ENCODE measurements at regions not wholly inside any gene's neighbourhood (a gene's known extent, or its start where the extent isn't known, plus 50 kb on each side); places are given as distances from the start of the nearest gene placed in this dataset.

DNA sequence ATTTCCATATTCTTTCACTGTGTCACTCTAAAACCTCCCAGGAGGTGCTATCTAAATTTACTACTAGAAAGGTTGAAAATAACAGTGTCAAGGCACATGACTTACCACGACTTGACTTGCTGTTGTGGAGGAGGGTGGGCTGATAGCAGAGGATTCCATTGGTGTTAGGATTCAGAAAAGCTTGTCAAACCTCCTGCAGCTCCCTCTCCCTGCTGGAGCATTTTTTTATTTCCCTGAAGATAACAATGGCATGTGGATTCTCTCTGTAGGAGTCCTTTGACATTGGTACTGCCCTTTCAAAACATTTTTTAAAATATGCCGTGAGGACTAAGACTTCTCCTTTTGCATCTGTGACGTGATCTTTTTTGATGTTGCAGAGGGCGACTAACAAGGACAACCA, 696.9 kb upstream of the GYPC start:
- no peak overlapping the region for H3K27ac ChIP-seq
- TF ChIP-seq, protein P1, sequence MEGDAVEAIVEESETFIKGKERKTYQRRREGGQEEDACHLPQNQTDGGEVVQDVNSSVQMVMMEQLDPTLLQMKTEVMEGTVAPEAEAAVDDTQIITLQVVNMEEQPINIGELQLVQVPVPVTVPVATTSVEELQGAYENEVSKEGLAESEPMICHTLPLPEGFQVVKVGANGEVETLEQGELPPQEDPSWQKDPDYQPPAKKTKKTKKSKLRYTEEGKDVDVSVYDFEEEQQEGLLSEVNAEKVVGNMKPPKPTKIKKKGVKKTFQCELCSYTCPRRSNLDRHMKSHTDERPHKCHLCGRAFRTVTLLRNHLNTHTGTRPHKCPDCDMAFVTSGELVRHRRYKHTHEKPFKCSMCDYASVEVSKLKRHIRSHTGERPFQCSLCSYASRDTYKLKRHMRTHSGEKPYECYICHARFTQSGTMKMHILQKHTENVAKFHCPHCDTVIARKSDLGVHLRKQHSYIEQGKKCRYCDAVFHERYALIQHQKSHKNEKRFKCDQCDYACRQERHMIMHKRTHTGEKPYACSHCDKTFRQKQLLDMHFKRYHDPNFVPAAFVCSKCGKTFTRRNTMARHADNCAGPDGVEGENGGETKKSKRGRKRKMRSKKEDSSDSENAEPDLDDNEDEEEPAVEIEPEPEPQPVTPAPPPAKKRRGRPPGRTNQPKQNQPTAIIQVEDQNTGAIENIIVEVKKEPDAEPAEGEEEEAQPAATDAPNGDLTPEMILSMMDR (conservative IDR thresholded peaks at IDR 0.05), result no peak

- H3K27ac ChIP-seq, result no peak overlapping the region
- TF ChIP-seq, protein P1 (conservative IDR thresholded peaks at IDR 0.05), result no peak
These were observed 694.2 kb upstream of the GYPC start for GRCh38 chr2:125961739-125962138.

DNA sequence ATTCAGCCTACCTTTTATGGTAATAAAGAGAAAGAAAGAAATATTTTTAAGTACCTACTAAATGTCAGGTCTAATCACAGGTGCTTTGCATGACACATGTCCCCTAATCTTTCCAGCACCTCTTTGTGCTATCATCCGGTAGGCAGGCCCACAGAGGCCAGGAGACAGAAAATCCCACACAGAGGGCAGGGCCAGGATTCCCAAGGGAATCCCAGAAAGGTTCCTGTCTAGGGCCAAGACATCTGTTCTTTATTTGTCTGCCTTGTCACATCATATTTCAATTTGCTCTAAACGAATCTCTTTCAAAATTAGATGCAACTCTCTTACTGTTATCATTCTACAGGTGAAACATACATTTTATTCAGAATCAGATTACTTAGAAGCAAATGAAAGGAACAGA, 676.1 kb upstream of the GYPC start:
- H3K27ac ChIP-seq, result no peak overlapping the region
- TF ChIP-seq, protein P1 (conservative IDR thresholded peaks at IDR 0.05), result no peak

DNA sequence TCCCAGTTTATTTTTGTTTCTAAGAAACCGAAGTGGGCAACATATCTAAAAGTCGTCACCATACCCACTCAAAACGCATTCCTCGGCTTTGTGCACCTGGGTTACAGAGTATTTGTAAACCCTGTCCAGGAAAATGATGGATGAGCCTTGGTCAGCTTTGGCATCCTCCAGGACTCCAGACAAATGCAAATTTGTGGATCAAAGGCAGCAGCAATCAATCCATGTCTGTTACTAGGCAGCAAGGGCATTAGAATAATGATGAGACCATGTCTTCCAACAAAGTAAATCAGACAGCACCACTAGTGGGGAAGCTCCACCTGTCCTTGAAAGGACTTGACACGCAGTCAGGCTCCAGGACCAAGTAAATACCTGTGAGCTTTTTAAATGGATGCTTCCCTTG, 672.6 kb upstream of the GYPC start:
- TF ChIP-seq, protein P1 (conservative IDR thresholded peaks at IDR 0.05), result no peak
- no peak overlapping the region for H3K27ac ChIP-seq

- TF ChIP-seq, protein P1 (conservative IDR thresholded peaks at IDR 0.05), result no peak
- no peak overlapping the region for H3K27ac ChIP-seq
These were observed 626.6 kb upstream of the GYPC start for GRCh38 chr2:126029316-126029715.

- TF ChIP-seq, protein P1 (conservative IDR thresholded peaks at IDR 0.05), result no peak
- no peak overlapping the region for H3K27ac ChIP-seq
These were observed 617.1 kb upstream of the GYPC start for GRCh38 chr2:126038861-126039260.

DNA sequence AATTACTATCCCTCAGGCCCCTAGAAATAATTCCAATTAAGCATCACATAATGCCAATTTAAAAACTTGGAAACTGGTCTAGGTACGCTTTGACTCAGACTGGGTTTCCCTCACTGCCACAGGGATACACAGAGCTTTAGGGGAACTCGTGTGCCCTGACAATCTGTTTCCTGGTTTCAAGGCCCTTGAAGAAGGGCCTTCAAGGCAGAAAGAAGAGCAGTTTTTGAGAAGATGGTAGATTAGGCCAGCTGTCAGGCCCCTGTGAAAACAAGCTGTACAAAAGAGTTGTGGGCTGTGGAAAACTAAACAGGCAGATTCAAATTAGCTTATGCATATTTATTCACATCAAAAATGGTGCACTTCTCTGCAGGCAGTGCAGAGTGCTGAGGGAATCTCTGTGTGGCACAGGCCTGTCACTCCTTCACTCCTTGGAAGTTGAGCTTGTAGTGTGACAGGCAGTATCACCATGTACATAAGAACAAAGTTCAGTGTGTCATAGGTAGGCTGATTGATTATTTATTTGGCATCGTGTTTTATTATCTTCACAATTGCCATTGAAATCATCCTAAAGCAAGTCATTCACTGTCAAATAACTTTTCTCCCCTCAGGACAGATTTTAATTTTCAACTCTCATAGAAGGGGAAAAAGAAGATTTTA, 614.4 kb upstream of the GYPC start:
- TF ChIP-seq, protein P1 (conservative IDR thresholded peaks at IDR 0.05), result no peak
- H3K27ac ChIP-seq, result no peak overlapping the region
